Stomach (tissue), 4 donors: ENCODE measurements at regions not wholly inside any gene's neighbourhood (a gene's known extent, or its start where the extent isn't known, plus 50 kb on each side); places are given as distances from the start of the nearest gene placed in this dataset.

ENCODE experiments used
- CTCF ChIP-seq, 7 experiments: fragments of 450-650 bp in 4 of 7; fragments of 200-600 bp in 3 of 7; sonication (generic) in 3 of 7; IDR thresholded peaks; one replicate each; pipeline ENCODE4 v1.5.1; 2016 to 2019; ENCODE audit warnings: antibody characterized with exemption in 7 of 7, control low read depth in 2 of 7, mild to moderate bottlenecking in 1 of 7
- POLR2A ChIP-seq, 4 donors: fragments of 450-650 bp; IDR thresholded peaks; one replicate each; pipeline ENCODE4 v1.6.1; 2016; ENCODE audit warnings: antibody characterized with exemption in 4 of 4, control low read depth in 2 of 4, mild to moderate bottlenecking in 1 of 4, moderate library complexity in 1 of 4

- no peak for TF ChIP-seq POLR2A (IDR thresholded peaks at IDR 0.05)
- TF ChIP-seq CTCF (IDR thresholded peaks at IDR 0.05), result no peak
Observed at GRCh38 chr6:141347906-141348492, 784.7 kb upstream of the GJE1 start.
